H1 (cell line): ENCODE measurements at regions not wholly inside any gene's neighbourhood (a gene's known extent, or its start where the extent isn't known, plus 50 kb on each side); places are given as distances from the start of the nearest gene placed in this dataset.

Experiments used
- CTCF ChIA-PET: fragments of 300-600 bp; sonication (Branson Sonifier 250); formaldehyde crosslinking; loops from one replicate; lab custom pipeline; 2021; ENCODE audit not compliant: partially characterized antibody; lab: Charles Lee
- POLR2A ChIA-PET: fragments of 300-600 bp; sonication (Branson Sonifier 250); formaldehyde crosslinking; loops from one replicate; lab custom pipeline; 2021; ENCODE audit warnings: inconsistent platforms; ENCODE audit not compliant: partially characterized antibody; lab: Charles Lee
- DNase-seq, 2 experiments: peaks; one replicate each; pipeline versions ENCODE4 v3.0.0 to v3.0.0-alpha.2; 2010 to 2022; ENCODE audit warnings: low spot score in 2 of 2, low read depth in 1 of 2, mixed read lengths in 1 of 2
- FAIRE-seq: peaks from 2 replicates; lab custom pipeline; 2011; peaks lifted over from hg19 to GRCh38; lab: Jason Lieb, UNC
- H2AFZ ChIP-seq: 2 replicates; pipeline ENCODE4 v1.8.1; 2012; ENCODE audit warnings: low read length, inconsistent platforms
- H2AK5ac ChIP-seq: 2 replicates; pipeline ENCODE4 v1.6.1; 2013; ENCODE audit warnings: low read depth, low read length
- H2BK120ac ChIP-seq: replicated peaks from 2 replicates; pipeline ENCODE3; 2013; ENCODE audit warnings: low read depth, low read length, inconsistent platforms
- H2BK12ac ChIP-seq: 2 replicates; pipeline ENCODE4 v1.6.1; 2013; ENCODE audit warnings: low read depth, low read length
- H2BK15ac ChIP-seq: 2 replicates; pipeline ENCODE4 v1.6.1; 2013; ENCODE audit warnings: low read length
- H2BK20ac ChIP-seq: 2 replicates; pipeline ENCODE4 v1.6.1; 2013; ENCODE audit warnings: low read length
- H2BK5ac ChIP-seq: 2 replicates; pipeline ENCODE4 v1.6.1; 2013; ENCODE audit warnings: low read depth, low read length
- H3K14ac ChIP-seq: 2 replicates; pipeline ENCODE4 v1.6.1; 2013; ENCODE audit warnings: inconsistent platforms; ENCODE audit not compliant: insufficient read length
- H3K18ac ChIP-seq: 2 replicates; pipeline ENCODE4 v1.6.1; 2013; ENCODE audit warnings: low read length; ENCODE audit errors: extremely low read depth
- H3K23ac ChIP-seq: 2 replicates; pipeline ENCODE4 v1.6.1; 2013; ENCODE audit warnings: inconsistent platforms; ENCODE audit not compliant: insufficient read length
- H3K23me2 ChIP-seq: 2 replicates; pipeline ENCODE4 v1.6.1; 2013; ENCODE audit warnings: low read depth, low read length
- H3K27ac ChIP-seq: 2 replicates; pipeline ENCODE4 v1.6.1; 2011; ENCODE audit warnings: low read depth, low read length, inconsistent platforms
- H3K27me3 ChIP-seq, 4 experiments: replicated peaks in 1 of 4; 1 replicate in 1 of 4; 2 replicates in 3 of 4; pipeline versions ENCODE4 v1.6.1 to v1.8.1; 2011 to 2013; ENCODE audit warnings: low read length in 3 of 4, mild to moderate bottlenecking in 3 of 4, inconsistent platforms in 2 of 4, mixed read lengths in 2 of 4, moderate library complexity in 1 of 4; ENCODE audit not compliant: control insufficient read depth in 3 of 4, insufficient read depth in 3 of 4; ENCODE audit errors: extremely low read depth in 1 of 4
- H3K36me3 ChIP-seq, 4 experiments: 2 replicates each; pipeline versions ENCODE4 v1.6.1 to v1.8.1; 2011 to 2013; ENCODE audit warnings: mild to moderate bottlenecking in 4 of 4, low read length in 3 of 4, moderate library complexity in 2 of 4, control low read depth in 1 of 4, inconsistent platforms in 1 of 4; ENCODE audit not compliant: insufficient read depth in 4 of 4, control insufficient read depth in 2 of 4
- H3K4ac ChIP-seq: replicated peaks from 2 replicates; pipeline ENCODE3; 2013; ENCODE audit warnings: low read length, low read depth, mixed read lengths, inconsistent platforms; ENCODE audit not compliant: insufficient read length
- H3K4me1 ChIP-seq, 4 experiments: replicated peaks in 1 of 4; 1 replicate in 1 of 4; 2 replicates in 3 of 4; pipeline versions ENCODE4 v1.6.1 to v1.8.1; 2011 to 2013; ENCODE audit warnings: low read length in 3 of 4, inconsistent platforms in 2 of 4, mixed read lengths in 1 of 4; ENCODE audit not compliant: insufficient read depth in 4 of 4, control insufficient read depth in 3 of 4
- H3K4me2 ChIP-seq, 2 experiments: 2 replicates each; pipeline versions ENCODE4 v1.6.1 to v1.8.1; 2011 to 2013; ENCODE audit warnings: low read depth in 2 of 2, low read length in 2 of 2, control low read depth in 1 of 2, inconsistent platforms in 1 of 2, mild to moderate bottlenecking in 1 of 2; ENCODE audit not compliant: insufficient read depth in 1 of 2
- H3K4me3 ChIP-seq, 4 experiments: fragments of 200-600, 300-600 bp in 1 of 4; sonication (generic), shearing (Covaris generic), sonication (Bioruptor Twin) in 1 of 4; 2 replicates each; pipeline versions ENCODE4 v1.5.1 to v1.8.1; 2011 to 2016; ENCODE audit warnings: low read length in 4 of 4, low read depth in 3 of 4, control low read depth in 2 of 4, inconsistent platforms in 2 of 4, mild to moderate bottlenecking in 2 of 4, mixed read lengths in 1 of 4, moderate library complexity in 1 of 4; ENCODE audit not compliant: insufficient read depth in 2 of 4; ENCODE audit errors: extremely low read depth in 1 of 4
- H3K56ac ChIP-seq: replicated peaks from 2 replicates; pipeline ENCODE3; 2013; ENCODE audit warnings: low read depth, mild to moderate bottlenecking, mixed read lengths, low read length, inconsistent platforms; ENCODE audit not compliant: insufficient read length
- H3K79me1 ChIP-seq: 2 replicates; pipeline ENCODE4 v1.6.1; 2013; ENCODE audit warnings: low read depth, low read length, control low read depth
- H3K79me2 ChIP-seq, 2 experiments: 2 replicates each; pipeline versions ENCODE4 v1.6.1 to v1.8.1; 2012 to 2013; ENCODE audit warnings: low read length in 2 of 2, mild to moderate bottlenecking in 2 of 2, inconsistent platforms in 1 of 2; ENCODE audit not compliant: insufficient read depth in 2 of 2, control insufficient read depth in 1 of 2
- H3K9ac ChIP-seq, 4 experiments: replicated peaks in 1 of 4; 1 replicate in 1 of 4; 2 replicates in 3 of 4; pipeline versions ENCODE4 v1.6.1 to v1.8.1; 2011 to 2013; ENCODE audit warnings: low read depth in 3 of 4, low read length in 3 of 4, control low read depth in 2 of 4, mild to moderate bottlenecking in 2 of 4, moderate library complexity in 2 of 4, inconsistent platforms in 1 of 4; ENCODE audit errors: extremely low read depth in 1 of 4
- H3K9me3 ChIP-seq, 2 experiments: 2 replicates each; pipeline versions ENCODE4 v1.6.1 to v1.8.1; 2012 to 2013; ENCODE audit warnings: mild to moderate bottlenecking in 2 of 2, moderate library complexity in 2 of 2, control low read depth in 1 of 2, inconsistent platforms in 1 of 2, low read depth in 1 of 2, low read length in 1 of 2, mixed read lengths in 1 of 2; ENCODE audit not compliant: insufficient read depth in 2 of 2
- H4K20me1 ChIP-seq, 2 experiments: replicated peaks in 1 of 2; 2 replicates each; pipeline versions ENCODE3 to v1.8.1; 2011 to 2013; ENCODE audit warnings: inconsistent platforms in 2 of 2, low read length in 2 of 2, mild to moderate bottlenecking in 1 of 2; ENCODE audit not compliant: insufficient read depth in 2 of 2, control insufficient read depth in 1 of 2
- H4K5ac ChIP-seq: 2 replicates; pipeline ENCODE4 v1.6.1; 2013; ENCODE audit warnings: low read length, low read depth, mixed read lengths, inconsistent platforms; ENCODE audit not compliant: insufficient read length
- H4K8ac ChIP-seq: 2 replicates; pipeline ENCODE4 v1.8.0; 2013; ENCODE audit warnings: mild to moderate bottlenecking, moderate library complexity, low read length, inconsistent platforms; ENCODE audit not compliant: insufficient read depth; ENCODE audit errors: extremely low read depth
- H4K91ac ChIP-seq: replicated peaks from 2 replicates; pipeline ENCODE3; 2013; ENCODE audit warnings: low read length, mixed read lengths, inconsistent platforms; ENCODE audit not compliant: insufficient read length
- BACH1 ChIP-seq: IDR thresholded peaks from 2 replicates; pipeline ENCODE4 v1.6.1; 2012; ENCODE audit warnings: low read length, improper control_type of control experiment
- CBX8 ChIP-seq: fragments of 300-800, 300-1000 bp; sonication (generic); IDR thresholded peaks from 2 replicates; pipeline ENCODE4 v1.7.1; 2016; ENCODE audit warnings: low read depth, low read length, borderline replicate concordance
- CREB1 ChIP-seq: IDR thresholded peaks from 2 replicates; pipeline ENCODE4 v1.6.1; 2012; ENCODE audit warnings: inconsistent platforms
- CTBP2 ChIP-seq: IDR thresholded peaks from 2 replicates; pipeline ENCODE4 v1.7.0; 2011; ENCODE audit warnings: borderline replicate concordance, mild to moderate bottlenecking, moderate library complexity, mixed read lengths, low read length; ENCODE audit not compliant: insufficient read depth, insufficient read length
- FOSL1 ChIP-seq: IDR thresholded peaks from 2 replicates; pipeline ENCODE4 v1.6.1; 2011; ENCODE audit warnings: mild to moderate bottlenecking, low read depth, low read length, moderate library complexity; ENCODE audit not compliant: insufficient read depth
- JUND ChIP-seq: IDR thresholded peaks from 2 replicates; pipeline ENCODE4 v1.6.1; 2011; ENCODE audit warnings: mild to moderate bottlenecking, improper control_type of control experiment, low read length
- KDM4A ChIP-seq: IDR thresholded peaks from one replicate; pipeline ENCODE4 v1.7.1; 2012; ENCODE audit warnings: low read depth, mild to moderate bottlenecking, moderate library complexity, low read length, inconsistent platforms; ENCODE audit not compliant: severe bottlenecking
- NRF1 ChIP-seq: IDR thresholded peaks from 2 replicates; pipeline ENCODE4 v1.6.1; 2011; ENCODE audit warnings: mild to moderate bottlenecking, low read depth, low read length, improper control_type of control experiment
- POU5F1 ChIP-seq: IDR thresholded peaks from 2 replicates; pipeline ENCODE4 v1.6.1; 2011; ENCODE audit warnings: low read depth, mild to moderate bottlenecking, low read length, moderate library complexity
- RBBP5 ChIP-seq: IDR thresholded peaks from 2 replicates; pipeline ENCODE4 v1.7.1; 2012; ENCODE audit warnings: low read depth, mild to moderate bottlenecking, inconsistent platforms, low read length, moderate library complexity, borderline replicate concordance
- SIRT6 ChIP-seq: IDR thresholded peaks from one replicate; pipeline ENCODE4 v1.7.1; 2012; ENCODE audit warnings: low read length, inconsistent platforms
- TEAD4 ChIP-seq: IDR thresholded peaks from 2 replicates; pipeline ENCODE4 v1.6.1; 2012; ENCODE audit warnings: low read depth, low read length, inconsistent platforms, mixed read lengths
- WGBS, 2 experiments: shearing (Covaris generic) in 1 of 2; methylation state at CpG; one replicate each; pipeline versions ENCODE4 v1.1.6 to v1.1.7; 2013 to 2015; ENCODE audit warnings: low lambda C conversion rate in 2 of 2, mixed read lengths in 2 of 2, inconsistent platforms in 1 of 2, low coverage in 1 of 2, missing lambda C conversion rate in 1 of 2; ENCODE audit not compliant: insufficient replicate concordance in 2 of 2, insufficient coverage in 1 of 2, insufficient read length in 1 of 2; ENCODE audit errors: extremely low coverage in 1 of 2, missing lambda C conversion rate in 1 of 2; 5-methylcytosine and 5-hydroxymethylcytosine counted together
- TF ChIP-seq, protein P1 (sequence below), 3 experiments: IDR thresholded peaks; 1 replicate in 2 of 3; 2 replicates in 1 of 3; pipeline versions ENCODE4 v1.5.1 to v1.6.1; 2011; ENCODE audit warnings: low read length in 3 of 3, mild to moderate bottlenecking in 3 of 3, inconsistent platforms in 2 of 3, low read depth in 1 of 3, moderate library complexity in 1 of 3; ENCODE audit not compliant: insufficient read depth in 1 of 3; ENCODE audit errors: control extremely low read depth in 1 of 3

DNA sequence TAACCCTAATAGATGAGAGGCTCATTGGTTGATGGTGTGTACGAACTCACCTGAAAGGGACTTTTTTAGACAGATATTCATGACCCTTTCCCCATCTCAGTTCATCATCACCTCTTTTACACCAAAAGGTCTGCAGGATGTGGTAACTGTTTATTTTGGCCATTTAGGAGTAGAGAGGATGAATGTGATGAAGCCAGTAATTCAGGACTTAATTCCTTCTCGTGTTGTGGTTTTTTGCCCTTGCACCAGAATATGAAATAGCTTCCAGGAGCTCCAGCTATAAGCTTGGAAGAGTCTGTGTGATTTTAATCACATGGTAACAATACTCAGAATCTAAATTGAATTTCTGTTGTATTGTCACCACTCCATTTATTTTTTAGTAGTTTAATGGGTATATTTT, 189.4 kb upstream of the KCTD3 start:
- FAIRE-seq (no peak), DNase-seq (no peak)
- no peak overlapping the region for H2BK12ac ChIP-seq
- ChIA-PET CTCF (interaction anchor here (0.6 kb wide), 1 partner anchor 966 kb away, joined by 3 read pairs; no protein-coding TSS in a partner anchor), POLR2A (no interaction called here)
- no peak overlapping the region for H3K4ac ChIP-seq
- WGBS, 2 experiments: 83% methylated on average over 2 of the region's 2 CpGs; no CpG with 5 or more reads in 1 of the 2 experiments
- no peak overlapping the region for H3K27ac ChIP-seq
- H3K18ac ChIP-seq: no peak overlapping the region
- no peak overlapping the region for H4K91ac ChIP-seq
- no peak overlapping the region for H2BK15ac ChIP-seq
- H3K23ac ChIP-seq: no peak overlapping the region
- H3K23me2 ChIP-seq: no peaks in the 10 kb centered on the region
- H4K20me1 ChIP-seq: no peaks in the 10 kb centered on the region
- no peak overlapping the region for H2BK120ac ChIP-seq
- no peak overlapping the region for H3K14ac ChIP-seq
- no peak overlapping the region for H2BK20ac ChIP-seq
- no peaks in the 10 kb centered on the region for H3K9me3 ChIP-seq
- H3K79me2 ChIP-seq: no peaks in the 10 kb centered on the region
- H2AK5ac ChIP-seq: no peak overlapping the region
- no peak overlapping the region for H2AFZ ChIP-seq
- H3K9ac ChIP-seq: no peak overlapping the region
- H3K79me1 ChIP-seq: no peaks in the 10 kb centered on the region
- no peak overlapping the region for H3K4me2 ChIP-seq
- no peak overlapping the region for H3K4me3 ChIP-seq
- H3K36me3 ChIP-seq: no peaks in the 10 kb centered on the region
- H3K4me1 ChIP-seq: no peaks in the 10 kb centered on the region
- no peak overlapping the region for H4K8ac ChIP-seq
- H2BK5ac ChIP-seq: no peak overlapping the region
- no peaks in the 10 kb centered on the region for H3K27me3 ChIP-seq
- H3K56ac ChIP-seq: no peak overlapping the region
- H4K5ac ChIP-seq: no peak overlapping the region
- TF ChIP-seq SIRT6: no peak
- TF ChIP-seq NRF1: no peak
- no peak for TF ChIP-seq CREB1
- TF ChIP-seq FOSL1: no peak
- TF ChIP-seq, protein P1, sequence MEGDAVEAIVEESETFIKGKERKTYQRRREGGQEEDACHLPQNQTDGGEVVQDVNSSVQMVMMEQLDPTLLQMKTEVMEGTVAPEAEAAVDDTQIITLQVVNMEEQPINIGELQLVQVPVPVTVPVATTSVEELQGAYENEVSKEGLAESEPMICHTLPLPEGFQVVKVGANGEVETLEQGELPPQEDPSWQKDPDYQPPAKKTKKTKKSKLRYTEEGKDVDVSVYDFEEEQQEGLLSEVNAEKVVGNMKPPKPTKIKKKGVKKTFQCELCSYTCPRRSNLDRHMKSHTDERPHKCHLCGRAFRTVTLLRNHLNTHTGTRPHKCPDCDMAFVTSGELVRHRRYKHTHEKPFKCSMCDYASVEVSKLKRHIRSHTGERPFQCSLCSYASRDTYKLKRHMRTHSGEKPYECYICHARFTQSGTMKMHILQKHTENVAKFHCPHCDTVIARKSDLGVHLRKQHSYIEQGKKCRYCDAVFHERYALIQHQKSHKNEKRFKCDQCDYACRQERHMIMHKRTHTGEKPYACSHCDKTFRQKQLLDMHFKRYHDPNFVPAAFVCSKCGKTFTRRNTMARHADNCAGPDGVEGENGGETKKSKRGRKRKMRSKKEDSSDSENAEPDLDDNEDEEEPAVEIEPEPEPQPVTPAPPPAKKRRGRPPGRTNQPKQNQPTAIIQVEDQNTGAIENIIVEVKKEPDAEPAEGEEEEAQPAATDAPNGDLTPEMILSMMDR (IDR thresholded peaks at IDR 0.05; ENCODE audit: control extremely low read depth in 1 of 3, insufficient read depth in 1 of 3, low read depth in 1 of 3, low read length in 3 of 3): no peak
- TF ChIP-seq TEAD4: no peak
- TF ChIP-seq RBBP5: no peak
- no peak for TF ChIP-seq BACH1
- no peak for TF ChIP-seq CTBP2
- no peak for TF ChIP-seq CBX8
- no peak for TF ChIP-seq KDM4A
- TF ChIP-seq JUND: no peak
- no peak for TF ChIP-seq POU5F1
